Peyer's patch (tissue), 4 donors: ENCODE measurements at regions not wholly inside any gene's neighbourhood (a gene's known extent, or its start where the extent isn't known, plus 50 kb on each side); places are given as distances from the start of the nearest gene placed in this dataset.
"Not testable (repeated sequence)": the region's sequence is repeated elsewhere in the genome, so short reads cannot be mapped to it uniquely, and the experiment has no call there.

Experiments used
- DNase-seq, 3 donors: peaks; one replicate each; pipeline ENCODE4 v3.0.0-alpha.2; 2017 to 2019
- H3K27ac ChIP-seq, 4 donors: fragments of 200-600 bp; sonication (generic); one replicate each; pipeline ENCODE4 v1.5.1; 2016 to 2019
- H3K27me3 ChIP-seq, 2 donors: fragments of 200-600 bp; sonication (generic); one replicate each; pipeline ENCODE4 v1.5.1; 2019
- H3K36me3 ChIP-seq, 3 donors: fragments of 200-600 bp; sonication (generic); one replicate each; pipeline ENCODE4 v1.5.1; 2016 to 2019
- H3K4me1 ChIP-seq, 4 donors: fragments of 200-600 bp; sonication (generic); one replicate each; pipeline ENCODE4 v1.5.1; 2016 to 2019
- H3K4me3 ChIP-seq, 4 donors: fragments of 200-600 bp; sonication (generic); 1 replicate in 3 of 4; 2 replicates in 1 of 4; pipeline ENCODE4 v1.5.1; 2016 to 2019; ENCODE audit warnings: mild to moderate bottlenecking in 1 of 4
- H3K9me3 ChIP-seq, 4 donors: fragments of 200-600 bp; sonication (generic); one replicate each; pipeline ENCODE4 v1.5.1; 2016 to 2019; ENCODE audit warnings: mild to moderate bottlenecking in 1 of 4
- CTCF ChIP-seq, 6 experiments: fragments of 450-650 bp in 4 of 6; fragments of 200-600 bp in 2 of 6; sonication (generic) in 1 of 6; IDR thresholded peaks; one replicate each; pipeline ENCODE4 v1.5.1; 2017 to 2019; ENCODE audit warnings: antibody characterized with exemption in 6 of 6, mild to moderate bottlenecking in 3 of 6, moderate library complexity in 1 of 6
- POLR2A ChIP-seq, 2 donors: fragments of 450-650 bp; IDR thresholded peaks; one replicate each; pipeline ENCODE4 v1.5.1; 2017; ENCODE audit warnings: antibody characterized with exemption in 2 of 2, mild to moderate bottlenecking in 2 of 2, moderate library complexity in 2 of 2

GRCh38 chr3:22704571-22705354, 498.4 kb upstream of the UBE2E2 start:
- no peak for DNase-seq
- no peak for TF ChIP-seq CTCF (IDR thresholded peaks at IDR 0.05)
- no peak for TF ChIP-seq POLR2A (IDR thresholded peaks at IDR 0.05)
- no peaks in the 10 kb centered on the region for H3K4me1 ChIP-seq
- no peaks in the 10 kb centered on the region for H3K36me3 ChIP-seq
- H3K27ac ChIP-seq = no peak overlapping the region
- no peaks in the 10 kb centered on the region for H3K27me3 ChIP-seq
- no peak overlapping the region for H3K4me3 ChIP-seq
- no peaks in the 10 kb centered on the region for H3K9me3 ChIP-seq

GRCh38 chr3:22706922-22707321, 496.2 kb upstream of the UBE2E2 start:
- H3K4me1 ChIP-seq, H3K27me3 ChIP-seq, DNase-seq, H3K36me3 ChIP-seq, H3K27ac ChIP-seq, H3K4me3 ChIP-seq, H3K9me3 ChIP-seq: not testable (repeated sequence)

- no peak overlapping the region for H3K27ac ChIP-seq
- TF ChIP-seq CTCF (IDR thresholded peaks at IDR 0.05) (no peak), POLR2A (IDR thresholded peaks at IDR 0.05) (no peak)
- no peak overlapping the region for H3K4me3 ChIP-seq
- no peak for DNase-seq
- no peaks in the 10 kb centered on the region for H3K27me3 ChIP-seq
- no peaks in the 10 kb centered on the region for H3K36me3 ChIP-seq
- H3K9me3 ChIP-seq = no peaks in the 10 kb centered on the region
- no peaks in the 10 kb centered on the region for H3K4me1 ChIP-seq
Observed at GRCh38 chr3:22713936-22714335, 489.2 kb upstream of the UBE2E2 start.

GRCh38 chr3:22714749-22715148, 488.4 kb upstream of the UBE2E2 start:
- TF ChIP-seq CTCF (IDR thresholded peaks at IDR 0.05) (no peak), POLR2A (IDR thresholded peaks at IDR 0.05) (no peak)
- no peaks in the 10 kb centered on the region for H3K27me3 ChIP-seq
- H3K4me1 ChIP-seq = no peaks in the 10 kb centered on the region
- H3K4me3 ChIP-seq = no peak overlapping the region
- H3K9me3 ChIP-seq = no peaks in the 10 kb centered on the region
- no peak for DNase-seq
- no peaks in the 10 kb centered on the region for H3K36me3 ChIP-seq
- no peak overlapping the region for H3K27ac ChIP-seq

- no peak overlapping the region for H3K27ac ChIP-seq
- H3K27me3 ChIP-seq = no peaks in the 10 kb centered on the region
Observed at GRCh38 chr3:22720596-22720995, 482.5 kb upstream of the UBE2E2 start.

GRCh38 chr3:22724420-22724819, 478.7 kb upstream of the UBE2E2 start:
- Histone ChIP-seq H3K9me3 (no peaks in the 10 kb centered on the region), H3K4me3 (no peak overlapping the region), H3K36me3 (no peaks in the 10 kb centered on the region), H3K4me1 (no peaks in the 10 kb centered on the region), H3K27me3 (no peaks in the 10 kb centered on the region), H3K27ac (no peak overlapping the region)
- TF ChIP-seq POLR2A (IDR thresholded peaks at IDR 0.05) (no peak), CTCF (IDR thresholded peaks at IDR 0.05) (no peak)
- no peak for DNase-seq

More at GRCh38 chr3:22720596-22720995, 482.5 kb upstream of the UBE2E2 start:
- TF ChIP-seq CTCF (IDR thresholded peaks at IDR 0.05) = no peak
- TF ChIP-seq POLR2A (IDR thresholded peaks at IDR 0.05) = no peak
- Histone ChIP-seq H3K36me3 (no peaks in the 10 kb centered on the region), H3K9me3 (no peaks in the 10 kb centered on the region), H3K4me1 (no peaks in the 10 kb centered on the region), H3K4me3 (no peak overlapping the region)
- no peak for DNase-seq
